Cerebellar nuclear complex (tissue), 1 donor: ENCODE measurements at regions not wholly inside any gene's neighbourhood (a gene's known extent, or its start where the extent isn't known, plus 50 kb on each side); places are given as distances from the start of the nearest gene placed in this dataset.

Source experiments
- DNase-seq, 2 experiments: peaks; one replicate each; lab custom pipeline; 2025; lab: John Stamatoyannopoulos, UW

GRCh38 chr14:62146030-62146429, 383.8 kb downstream of the SNAPC1 start:
- DNase-seq = no peak

- no peak for DNase-seq
Measured at GRCh38 chr14:62156052-62156451, 393.8 kb downstream of the SNAPC1 start.

- DNase-seq = no peak
Measured at GRCh38 chr14:62158779-62159178, 396.6 kb downstream of the SNAPC1 start.

- DNase-seq = no peak
Measured at GRCh38 chr14:62159314-62159713, 397.1 kb downstream of the SNAPC1 start.

- no peak for DNase-seq
Measured at GRCh38 chr14:62162998-62163589, 400.9 kb downstream of the SNAPC1 start.

GRCh38 chr14:62168564-62169155, 406.4 kb downstream of the SNAPC1 start:
- DNase-seq = no peak

- DNase-seq = no peak
Measured at GRCh38 chr14:62179367-62180018, 417.3 kb downstream of the SNAPC1 start.

GRCh38 chr14:62181591-62181990, 419.4 kb downstream of the SNAPC1 start:
- no peak for DNase-seq

GRCh38 chr14:62185078-62185477, 422.9 kb downstream of the SNAPC1 start:
- DNase-seq = no peak

GRCh38 chr14:62187265-62187664, 425.0 kb downstream of the SNAPC1 start:
- no peak for DNase-seq

- no peak for DNase-seq
Measured at GRCh38 chr14:62189698-62190097, 427.5 kb downstream of the SNAPC1 start.

- DNase-seq = no peak
Measured at GRCh38 chr14:62206456-62206855, 444.2 kb downstream of the SNAPC1 start.

GRCh38 chr14:62209287-62209899, 447.2 kb downstream of the SNAPC1 start:
- no peak for DNase-seq

- no peak for DNase-seq
Measured at GRCh38 chr14:62213516-62213915, 451.3 kb downstream of the SNAPC1 start.

GRCh38 chr14:62216121-62216520, 453.9 kb downstream of the SNAPC1 start:
- no peak for DNase-seq

- DNase-seq = no peak
Measured at GRCh38 chr14:62234849-62235248, 472.6 kb downstream of the SNAPC1 start.

- DNase-seq = no peak
Measured at GRCh38 chr14:62244221-62244620, 482.0 kb downstream of the SNAPC1 start.

- no peak for DNase-seq
Measured at GRCh38 chr14:62247266-62247665, 485.0 kb downstream of the SNAPC1 start.

- DNase-seq = no peak
Measured at GRCh38 chr14:62251237-62251636, 489.0 kb downstream of the SNAPC1 start.

- no peak for DNase-seq
Measured at GRCh38 chr14:62253171-62253570, 491.0 kb downstream of the SNAPC1 start.

GRCh38 chr14:62253911-62254310, 491.7 kb downstream of the SNAPC1 start:
- DNase-seq = no peak

- DNase-seq = no peak
Measured at GRCh38 chr14:62269204-62269603, 507.0 kb downstream of the SNAPC1 start.

GRCh38 chr14:62270236-62270635, 508.0 kb downstream of the SNAPC1 start:
- DNase-seq = no peak
